ENCODE measurements at regions not wholly inside any gene's neighbourhood (a gene's known extent, or its start where the extent isn't known, plus 50 kb on each side); places are given as distances from the start of the nearest gene placed in this dataset.

GRCh38 chr13:74841123-74841522 is 640.8 kb downstream of the TBC1D4 start:
- no peak overlapping the region for H3K27ac ChIP-seq (ENCODE audit: low read depth)
- peaks cover 3% of the 10 kb centered on the region for H3K27me3 Mint-ChIP-seq (ENCODE audit: insufficient read depth, low read depth, poor library complexity)

More at GRCh38 chr13:74841123-74841522, 640.8 kb downstream of the TBC1D4 start:
- no peaks in the 10 kb centered on the region for H3F3A ChIP-seq (replicated peaks; ENCODE audit: low read depth)
- H4K20me1 ChIP-seq (replicated peaks; ENCODE audit: insufficient read depth), result no peaks in the 10 kb centered on the region
- H3K4me1 ChIP-seq (ENCODE audit: insufficient read depth), result no peaks in the 10 kb centered on the region
- no peaks in the 10 kb centered on the region for H3K4me1 Mint-ChIP-seq
- no peak overlapping the region for H2AFZ ChIP-seq
- no peaks in the 10 kb centered on the region for H3K36me3 Mint-ChIP-seq (ENCODE audit: low read depth)
- no peaks in the 10 kb centered on the region for H3K79me2 ChIP-seq (replicated peaks; ENCODE audit: insufficient read depth)
- ATAC-seq, result no peak
- no peak overlapping the region for H3K4me2 ChIP-seq
- no peak for DNase-seq (ENCODE audit: low spot score)
- no peaks in the 10 kb centered on the region for H3K9me3 Mint-ChIP-seq
- TF ChIP-seq JUNB (IDR thresholded peaks at IDR 0.05; ENCODE audit: unreplicated experiment), result no peak
- TF ChIP-seq, protein P1, sequence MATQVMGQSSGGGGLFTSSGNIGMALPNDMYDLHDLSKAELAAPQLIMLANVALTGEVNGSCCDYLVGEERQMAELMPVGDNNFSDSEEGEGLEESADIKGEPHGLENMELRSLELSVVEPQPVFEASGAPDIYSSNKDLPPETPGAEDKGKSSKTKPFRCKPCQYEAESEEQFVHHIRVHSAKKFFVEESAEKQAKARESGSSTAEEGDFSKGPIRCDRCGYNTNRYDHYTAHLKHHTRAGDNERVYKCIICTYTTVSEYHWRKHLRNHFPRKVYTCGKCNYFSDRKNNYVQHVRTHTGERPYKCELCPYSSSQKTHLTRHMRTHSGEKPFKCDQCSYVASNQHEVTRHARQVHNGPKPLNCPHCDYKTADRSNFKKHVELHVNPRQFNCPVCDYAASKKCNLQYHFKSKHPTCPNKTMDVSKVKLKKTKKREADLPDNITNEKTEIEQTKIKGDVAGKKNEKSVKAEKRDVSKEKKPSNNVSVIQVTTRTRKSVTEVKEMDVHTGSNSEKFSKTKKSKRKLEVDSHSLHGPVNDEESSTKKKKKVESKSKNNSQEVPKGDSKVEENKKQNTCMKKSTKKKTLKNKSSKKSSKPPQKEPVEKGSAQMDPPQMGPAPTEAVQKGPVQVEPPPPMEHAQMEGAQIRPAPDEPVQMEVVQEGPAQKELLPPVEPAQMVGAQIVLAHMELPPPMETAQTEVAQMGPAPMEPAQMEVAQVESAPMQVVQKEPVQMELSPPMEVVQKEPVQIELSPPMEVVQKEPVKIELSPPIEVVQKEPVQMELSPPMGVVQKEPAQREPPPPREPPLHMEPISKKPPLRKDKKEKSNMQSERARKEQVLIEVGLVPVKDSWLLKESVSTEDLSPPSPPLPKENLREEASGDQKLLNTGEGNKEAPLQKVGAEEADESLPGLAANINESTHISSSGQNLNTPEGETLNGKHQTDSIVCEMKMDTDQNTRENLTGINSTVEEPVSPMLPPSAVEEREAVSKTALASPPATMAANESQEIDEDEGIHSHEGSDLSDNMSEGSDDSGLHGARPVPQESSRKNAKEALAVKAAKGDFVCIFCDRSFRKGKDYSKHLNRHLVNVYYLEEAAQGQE (IDR thresholded peaks at IDR 0.05; ENCODE audit: unreplicated experiment), result no peak
- TF ChIP-seq ZNF331 (CRISPR knock-in tag; IDR thresholded peaks at IDR 0.05; ENCODE audit: low read depth), result no peak
- TF ChIP-seq, protein P2, sequence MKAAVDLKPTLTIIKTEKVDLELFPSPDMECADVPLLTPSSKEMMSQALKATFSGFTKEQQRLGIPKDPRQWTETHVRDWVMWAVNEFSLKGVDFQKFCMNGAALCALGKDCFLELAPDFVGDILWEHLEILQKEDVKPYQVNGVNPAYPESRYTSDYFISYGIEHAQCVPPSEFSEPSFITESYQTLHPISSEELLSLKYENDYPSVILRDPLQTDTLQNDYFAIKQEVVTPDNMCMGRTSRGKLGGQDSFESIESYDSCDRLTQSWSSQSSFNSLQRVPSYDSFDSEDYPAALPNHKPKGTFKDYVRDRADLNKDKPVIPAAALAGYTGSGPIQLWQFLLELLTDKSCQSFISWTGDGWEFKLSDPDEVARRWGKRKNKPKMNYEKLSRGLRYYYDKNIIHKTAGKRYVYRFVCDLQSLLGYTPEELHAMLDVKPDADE (IDR thresholded peaks at IDR 0.05), result no peak
- TF ChIP-seq, protein P3, sequence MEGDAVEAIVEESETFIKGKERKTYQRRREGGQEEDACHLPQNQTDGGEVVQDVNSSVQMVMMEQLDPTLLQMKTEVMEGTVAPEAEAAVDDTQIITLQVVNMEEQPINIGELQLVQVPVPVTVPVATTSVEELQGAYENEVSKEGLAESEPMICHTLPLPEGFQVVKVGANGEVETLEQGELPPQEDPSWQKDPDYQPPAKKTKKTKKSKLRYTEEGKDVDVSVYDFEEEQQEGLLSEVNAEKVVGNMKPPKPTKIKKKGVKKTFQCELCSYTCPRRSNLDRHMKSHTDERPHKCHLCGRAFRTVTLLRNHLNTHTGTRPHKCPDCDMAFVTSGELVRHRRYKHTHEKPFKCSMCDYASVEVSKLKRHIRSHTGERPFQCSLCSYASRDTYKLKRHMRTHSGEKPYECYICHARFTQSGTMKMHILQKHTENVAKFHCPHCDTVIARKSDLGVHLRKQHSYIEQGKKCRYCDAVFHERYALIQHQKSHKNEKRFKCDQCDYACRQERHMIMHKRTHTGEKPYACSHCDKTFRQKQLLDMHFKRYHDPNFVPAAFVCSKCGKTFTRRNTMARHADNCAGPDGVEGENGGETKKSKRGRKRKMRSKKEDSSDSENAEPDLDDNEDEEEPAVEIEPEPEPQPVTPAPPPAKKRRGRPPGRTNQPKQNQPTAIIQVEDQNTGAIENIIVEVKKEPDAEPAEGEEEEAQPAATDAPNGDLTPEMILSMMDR (conservative IDR thresholded peaks at IDR 0.05; ENCODE audit: low read depth in 2 of 2), result no peak
- TF ChIP-seq EZH2 (IDR thresholded peaks at IDR 0.05; ENCODE audit: low read depth, unreplicated experiment), result no peak
- no peak for TF ChIP-seq ZNF462 (CRISPR knock-in tag; IDR thresholded peaks at IDR 0.05)
- no peak for TF ChIP-seq STAT1 (IDR thresholded peaks at IDR 0.05; ENCODE audit: unreplicated experiment)
- no peak for TF ChIP-seq EZH2phosphoT487 (IDR thresholded peaks at IDR 0.05; ENCODE audit: unreplicated experiment)
- no peak for TF ChIP-seq CREB1 (CRISPR knock-in tag; IDR thresholded peaks at IDR 0.05; ENCODE audit: low read depth)
- TF ChIP-seq NANOG (IDR thresholded peaks at IDR 0.05; ENCODE audit: borderline replicate concordance), result no peak
- no peak for TF ChIP-seq POLR2AphosphoS5 (IDR thresholded peaks at IDR 0.05; ENCODE audit: low read depth)
- no peak for TF ChIP-seq ZNF114 (CRISPR knock-in tag; IDR thresholded peaks at IDR 0.05)
- peaks cover 17% of the 10 kb centered on the region; the same call in 1 of the 2 replicates for H3K9me2 ChIP-seq (ENCODE audit: insufficient read depth)
- H3K27ac Mint-ChIP-seq, result no peak overlapping the region
- no peaks in the 10 kb centered on the region for H3K36me3 ChIP-seq (ENCODE audit: insufficient read depth)
- H3K4me3 Mint-ChIP-seq, result no peak overlapping the region
- no peak overlapping the region for H3K4me3 ChIP-seq
- H3K27me3 ChIP-seq (ENCODE audit: insufficient read depth), result no peaks in the 10 kb centered on the region
